DND-41 (cell line): ENCODE measurements at regions not wholly inside any gene's neighbourhood (a gene's known extent, or its start where the extent isn't known, plus 50 kb on each side); places are given as distances from the start of the nearest gene placed in this dataset.

Experiments
- ATAC-seq: fragments of 200-7000 bp; cut with Tn5 transposase; 3 replicates; pipeline ENCODE4 v1.9.1; 2021; ENCODE audit warnings: low read depth; ENCODE audit not compliant: insufficient read depth
- DNase-seq: peaks from one replicate; pipeline ENCODE4 v3.0.0-alpha.2; 2020
- H2AFZ ChIP-seq: 2 replicates; pipeline ENCODE4 v1.6.0; 2012; ENCODE audit warnings: low read depth, low read length
- H3K27ac ChIP-seq: 2 replicates; pipeline ENCODE4 v1.5.1; 2012; ENCODE audit warnings: low read length, inconsistent platforms
- H3K27me3 ChIP-seq: fragments of 200-600 bp; sonication (generic); 2 replicates; pipeline ENCODE4 v1.6.0; 2012; ENCODE audit warnings: low read length, mild to moderate bottlenecking, inconsistent platforms; ENCODE audit not compliant: insufficient read depth, poor library complexity
- H3K36me3 ChIP-seq: 2 replicates; pipeline ENCODE4 v1.5.1; 2012; ENCODE audit warnings: low read length, inconsistent platforms; ENCODE audit not compliant: insufficient read depth
- H3K4me1 ChIP-seq: 2 replicates; pipeline ENCODE4 v1.5.1; 2012; ENCODE audit warnings: mild to moderate bottlenecking, low read length; ENCODE audit not compliant: insufficient read depth
- H3K4me2 ChIP-seq: 2 replicates; pipeline ENCODE4 v1.6.0; 2012; ENCODE audit warnings: mild to moderate bottlenecking, moderate library complexity, low read length, inconsistent platforms; ENCODE audit not compliant: insufficient read depth
- H3K4me3 ChIP-seq, 2 experiments: fragments of 200-600 bp in 1 of 2; shearing (Covaris generic) in 1 of 2; 2 replicates each; pipeline ENCODE4 v1.5.1; 2012 to 2016; ENCODE audit warnings: inconsistent platforms in 2 of 2, low read length in 2 of 2, mild to moderate bottlenecking in 2 of 2, low read depth in 1 of 2, moderate library complexity in 1 of 2
- H3K79me2 ChIP-seq: 2 replicates; pipeline ENCODE4 v1.6.0; 2012; ENCODE audit warnings: low read length, inconsistent platforms; ENCODE audit not compliant: insufficient read depth
- H3K9ac ChIP-seq: 2 replicates; pipeline ENCODE4 v1.6.0; 2012; ENCODE audit warnings: low read depth, mild to moderate bottlenecking, inconsistent platforms, low read length, moderate library complexity
- H3K9me3 ChIP-seq: 2 replicates; pipeline ENCODE4 v1.5.1; 2012; ENCODE audit warnings: low read length, moderate library complexity, mild to moderate bottlenecking, inconsistent platforms; ENCODE audit not compliant: insufficient read depth, severe bottlenecking
- H4K20me1 ChIP-seq: 2 replicates; pipeline ENCODE4 v1.6.0; 2012; ENCODE audit warnings: low read length; ENCODE audit not compliant: insufficient read depth
- CTCF ChIP-seq: IDR thresholded peaks from 2 replicates; pipeline ENCODE4 v1.5.1; 2012; ENCODE audit warnings: borderline replicate concordance, low read length, moderate library complexity, mild to moderate bottlenecking; ENCODE audit not compliant: poor library complexity, severe bottlenecking; ENCODE audit errors: extremely low read depth
- EZH2 ChIP-seq: IDR thresholded peaks from 3 replicates; pipeline ENCODE4 v1.6.1; 2012; ENCODE audit warnings: borderline replicate concordance, low read depth, mild to moderate bottlenecking, moderate library complexity, low read length, inconsistent platforms; ENCODE audit not compliant: severe bottlenecking

GRCh38 chr16:5735444-5735843, 637.8 kb upstream of the EEF2KMT start:
- Histone ChIP-seq H3K4me2 (no peak overlapping the region), H3K79me2 (no peaks in the 10 kb centered on the region), H4K20me1 (no peaks in the 10 kb centered on the region), H3K27ac (no peak overlapping the region), H3K4me3 (no peak overlapping the region), H3K27me3 (no peaks in the 10 kb centered on the region), H3K9ac (no peak overlapping the region), H3K4me1 (no peaks in the 10 kb centered on the region), H3K36me3 (no peaks in the 10 kb centered on the region), H3K9me3 (no peaks in the 10 kb centered on the region), H2AFZ (no peak overlapping the region)
- no peak for ATAC-seq
- TF ChIP-seq EZH2 (no peak), CTCF (no peak)
- DNase-seq: no peak

- Histone ChIP-seq H2AFZ (no peak overlapping the region), H4K20me1 (no peaks in the 10 kb centered on the region), H3K27ac (no peak overlapping the region), H3K9me3 (no peaks in the 10 kb centered on the region), H3K79me2 (no peaks in the 10 kb centered on the region), H3K4me1 (no peaks in the 10 kb centered on the region), H3K9ac (no peak overlapping the region), H3K27me3 (no peaks in the 10 kb centered on the region), H3K36me3 (no peaks in the 10 kb centered on the region), H3K4me3 (no peak overlapping the region), H3K4me2 (no peak overlapping the region)
- TF ChIP-seq EZH2 (no peak), CTCF (no peak)
- ATAC-seq (no peak), DNase-seq (no peak)
These were observed 633.2 kb upstream of the EEF2KMT start for GRCh38 chr16:5730783-5731182.

GRCh38 chr16:5722116-5722619, 624.6 kb upstream of the EEF2KMT start:
- H3K9ac ChIP-seq: no peak overlapping the region
- no peaks in the 10 kb centered on the region for H4K20me1 ChIP-seq
- no peak overlapping the region for H3K4me3 ChIP-seq
- ATAC-seq: no peak
- no peaks in the 10 kb centered on the region for H3K27me3 ChIP-seq
- H2AFZ ChIP-seq: no peak overlapping the region
- no peaks in the 10 kb centered on the region for H3K79me2 ChIP-seq
- H3K4me2 ChIP-seq: no peak overlapping the region
- no peaks in the 10 kb centered on the region for H3K9me3 ChIP-seq
- no peaks in the 10 kb centered on the region for H3K36me3 ChIP-seq
- no peak for DNase-seq
- no peak for TF ChIP-seq CTCF
- TF ChIP-seq EZH2: no peak
- no peaks in the 10 kb centered on the region for H3K4me1 ChIP-seq
- no peak overlapping the region for H3K27ac ChIP-seq

GRCh38 chr16:5715155-5715554, 617.6 kb upstream of the EEF2KMT start:
- H3K79me2 ChIP-seq: no peaks in the 10 kb centered on the region
- no peak overlapping the region for H3K4me3 ChIP-seq
- no peak for DNase-seq
- H4K20me1 ChIP-seq: no peaks in the 10 kb centered on the region
- no peaks in the 10 kb centered on the region for H3K36me3 ChIP-seq
- H3K4me2 ChIP-seq: no peak overlapping the region
- no peak for ATAC-seq
- no peak overlapping the region for H2AFZ ChIP-seq
- TF ChIP-seq EZH2 (no peak), CTCF (no peak)
- H3K27me3 ChIP-seq: no peaks in the 10 kb centered on the region
- H3K27ac ChIP-seq: no peak overlapping the region
- H3K9me3 ChIP-seq: no peaks in the 10 kb centered on the region
- H3K4me1 ChIP-seq: no peaks in the 10 kb centered on the region
- no peak overlapping the region for H3K9ac ChIP-seq
